ENCODE measurements at regions not wholly inside any gene's neighbourhood (a gene's known extent, or its start where the extent isn't known, plus 50 kb on each side); places are given as distances from the start of the nearest gene placed in this dataset.

GRCh38 chr1:38624336-38625039 is 235.1 kb downstream of the RRAGC start:
- Histone ChIP-seq H4K20me1 (replicated peaks; ENCODE audit: control insufficient read depth, insufficient read depth, low read length) (no peaks in the 10 kb centered on the region), H3K4me3 (no peak overlapping the region), H3K9me3 (replicated peaks; ENCODE audit: control insufficient read depth, insufficient read depth, low read depth, low read length) (no peaks in the 10 kb centered on the region), H3K27me3 (ENCODE audit: control insufficient read depth in 2 of 2, insufficient read depth in 2 of 2, low read length in 2 of 2) (peaks cover 5 to 36% of the 10 kb centered on the region in 2 experiments; a peak in 2 of 5 replicates), H3K9ac (ENCODE audit: insufficient read depth in 1 of 2, low read depth in 2 of 2, low read length in 2 of 2) (no peak overlapping the region), H3K27ac (ENCODE audit: extremely low read depth, low read depth, low read length) (no peak overlapping the region; the same call in 2 of the 3 replicates), H2AFZ (ENCODE audit: low read depth, low read length) (no peak overlapping the region), H3K9me1 (ENCODE audit: control insufficient read depth, insufficient read depth, low read length) (no peaks in the 10 kb centered on the region), H3K36me3 (ENCODE audit: control insufficient read depth, insufficient read depth, low read length) (no peaks in the 10 kb centered on the region), H3K4me2 (ENCODE audit: insufficient read depth, low read length) (no peak overlapping the region), H3K79me2 (ENCODE audit: control insufficient read depth, insufficient read depth, low read length) (no peaks in the 10 kb centered on the region), H3K4me1 (replicated peaks in 1 of 2; ENCODE audit: control insufficient read depth in 2 of 2, insufficient read depth in 2 of 2, low read length in 2 of 2) (no peaks in the 10 kb centered on the region)
- ChIA-PET CTCF (ENCODE audit: low intra/inter-chr PET ratio) (no interaction called here), POLR2A (interaction anchor here (0.5 to 2.0 kb wide), 4 partner anchors 15 to 230 kb away, joined by 3 to 7 read pairs (median 3); no protein-coding TSS in a partner anchor)
- no peak for TF ChIP-seq USF1 (CRISPR knock-in tag; IDR thresholded peaks at IDR 0.05)
- no peak for TF ChIP-seq FOXA1 (IDR thresholded peaks at IDR 0.05; ENCODE audit: borderline replicate concordance)
- no peak for TF ChIP-seq CLOCK (CRISPR knock-in tag; IDR thresholded peaks at IDR 0.05; ENCODE audit: borderline replicate concordance)
- no peak for TF ChIP-seq GATAD2B (IDR thresholded peaks at IDR 0.05; ENCODE audit: borderline replicate concordance)
- no peak for TF ChIP-seq ZNF551 (CRISPR knock-in tag; IDR thresholded peaks at IDR 0.05)
- TF ChIP-seq ZNF699 (CRISPR knock-in tag; IDR thresholded peaks at IDR 0.05; ENCODE audit: insufficient replicate concordance): no peak
- TF ChIP-seq ZBTB33 (CRISPR knock-in tag; IDR thresholded peaks at IDR 0.05): no peak
- no TSS peak for BruUV-seq (replicated peaks)
- DNase-seq (ENCODE audit: extremely low read depth in 1 of 4, low spot score in 3 of 4) (no peak), ATAC-seq (no peak), FAIRE-seq (no peak)
- 11% methylated on average over 14 of the region's 14 CpGs for WGBS (ENCODE audit: insufficient coverage, low coverage, missing lambda C conversion rate)
- intact Hi-C loops (cut with micrococcal nuclease): no loop called here
- in situ Hi-C loops (cut with MboI): no loop called here

Data from K562 (cell line).